ENCODE measurements at regions not wholly inside any gene's neighbourhood (a gene's known extent, or its start where the extent isn't known, plus 50 kb on each side); places are given as distances from the start of the nearest gene placed in this dataset.

GRCh38 chr7:116339564-116339963, 129.2 kb downstream of the TES start:
- TF ChIP-seq CTCF (IDR thresholded peaks at IDR 0.05) = no peak
- TF ChIP-seq POLR2A (IDR thresholded peaks at IDR 0.05) = no peak
